ENCODE measurements at regions not wholly inside any gene's neighbourhood (a gene's known extent, or its start where the extent isn't known, plus 50 kb on each side); places are given as distances from the start of the nearest gene placed in this dataset.

- Histone ChIP-seq H3K27ac (no peak overlapping the region), H3K27me3 (no peaks in the 10 kb centered on the region), H3K9me3 (no peaks in the 10 kb centered on the region), H3K4me1 (peaks cover 0 to 12% (median 4%) of the 10 kb centered on the region in 4 donors), H3K4me3 (no peak overlapping the region), H3K36me3 (no peaks in the 10 kb centered on the region)
- in situ Hi-C loops (cut with MboI; ENCODE audit: low pct_ligation_motif_present in 1 of 4, low pct_unique_long_range_greater_than_20kb in 1 of 4, low sequenced_read_pairs in 3 of 4): no loop called here
- WGBS, 2 donors (ENCODE audit: low coverage in 1 of 2): 50 to 80% methylated on average over 1 of the region's 1 CpG
- intact Hi-C loops (cut with DNase I; ENCODE audit: low total_unique reads): no loop called here
- TF ChIP-seq EP300 (IDR thresholded peaks at IDR 0.05; ENCODE audit: low read depth): no peak
- TF ChIP-seq CTCF (IDR thresholded peaks at IDR 0.05): no peak
- no peak for TF ChIP-seq POLR2AphosphoS5 (IDR thresholded peaks at IDR 0.05)
- no peak for DNase-seq
Observed at GRCh38 chr11:27287205-27287604, 75.8 kb downstream of the CCDC34 start.

- H3K9me3 ChIP-seq: no peaks in the 10 kb centered on the region
- in situ Hi-C loops (cut with MboI; ENCODE audit: low pct_ligation_motif_present in 1 of 4, low pct_unique_long_range_greater_than_20kb in 1 of 4, low sequenced_read_pairs in 3 of 4) (no loop called here), intact Hi-C loops (cut with DNase I; ENCODE audit: low total_unique reads) (no loop called here)
- WGBS, 2 donors (ENCODE audit: low coverage in 1 of 2): 57 to 67% methylated on average over 1 to 3 of the region's 3 CpGs
- H3K4me1 ChIP-seq: peaks cover 0 to 4% (median 1%) of the 10 kb centered on the region in 4 donors
- no peak for DNase-seq
- no peaks in the 10 kb centered on the region for H3K27me3 ChIP-seq
- no peak overlapping the region for H3K27ac ChIP-seq
- TF ChIP-seq POLR2AphosphoS5 (IDR thresholded peaks at IDR 0.05) (no peak), EP300 (IDR thresholded peaks at IDR 0.05; ENCODE audit: low read depth) (no peak), POLR2A (IDR thresholded peaks at IDR 0.05) (no peak), CTCF (IDR thresholded peaks at IDR 0.05) (no peak)
- no peaks in the 10 kb centered on the region for H3K36me3 ChIP-seq
- no peak overlapping the region for H3K4me3 ChIP-seq
Observed at GRCh38 chr11:27285761-27286160, 77.3 kb downstream of the CCDC34 start.

DNA sequence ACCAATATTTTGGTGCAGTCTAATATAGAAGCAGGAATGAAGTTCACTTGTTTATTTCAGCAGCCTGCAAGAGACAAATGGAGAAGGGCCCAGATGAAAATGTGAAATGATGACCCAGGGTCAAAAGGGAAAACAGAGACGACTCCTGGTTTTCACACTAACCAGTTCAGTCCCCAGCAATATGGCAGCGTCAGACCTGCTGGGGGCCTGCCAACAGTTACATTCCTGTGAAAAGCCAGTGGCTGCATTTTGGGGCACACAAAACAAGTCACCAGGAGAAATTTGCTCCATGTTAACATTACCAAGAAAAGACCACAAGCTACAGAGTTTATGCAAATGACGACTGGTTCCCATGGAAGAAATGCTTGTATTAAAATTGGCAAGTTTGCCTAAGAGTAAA lies 80.2 kb downstream of the CCDC34 start:
- WGBS, 2 donors (ENCODE audit: low coverage in 1 of 2): 67 to 86% methylated on average over 3 of the region's 3 CpGs
- in situ Hi-C loops (cut with MboI; ENCODE audit: low pct_ligation_motif_present in 1 of 4, low pct_unique_long_range_greater_than_20kb in 1 of 4, low sequenced_read_pairs in 3 of 4) (no loop called here), intact Hi-C loops (cut with DNase I; ENCODE audit: low total_unique reads) (no loop called here)
- H3K9me3 ChIP-seq: no peaks in the 10 kb centered on the region
- no peak for DNase-seq
- no peaks in the 10 kb centered on the region for H3K36me3 ChIP-seq
- no peak for TF ChIP-seq EP300 (IDR thresholded peaks at IDR 0.05; ENCODE audit: low read depth)
- TF ChIP-seq CTCF (IDR thresholded peaks at IDR 0.05): no peak
- no peak for TF ChIP-seq POLR2AphosphoS5 (IDR thresholded peaks at IDR 0.05)
- TF ChIP-seq POLR2A (IDR thresholded peaks at IDR 0.05): no peak
- peaks cover 0 to 4% (median 0%) of the 10 kb centered on the region in 4 donors for H3K4me1 ChIP-seq
- no peaks in the 10 kb centered on the region for H3K27me3 ChIP-seq
- H3K27ac ChIP-seq: no peak overlapping the region
- no peak overlapping the region for H3K4me3 ChIP-seq

- 40 to 54% methylated on average over 6 to 9 of the region's 9 CpGs for WGBS, 2 donors (ENCODE audit: low coverage in 1 of 2)
- intact Hi-C loops (cut with DNase I; ENCODE audit: low total_unique reads): no loop called here
- no peaks in the 10 kb centered on the region for H3K27me3 ChIP-seq
- TF ChIP-seq POLR2A (IDR thresholded peaks at IDR 0.05): no peak
- no peak for TF ChIP-seq EP300 (IDR thresholded peaks at IDR 0.05; ENCODE audit: low read depth)
- no peak for TF ChIP-seq CTCF (IDR thresholded peaks at IDR 0.05)
- no peak for TF ChIP-seq POLR2AphosphoS5 (IDR thresholded peaks at IDR 0.05)
- no peaks in the 10 kb centered on the region for H3K36me3 ChIP-seq
- peaks cover 0 to 4% (median 0%) of the 10 kb centered on the region in 4 donors for H3K4me1 ChIP-seq
- in situ Hi-C loops (cut with MboI; ENCODE audit: low pct_ligation_motif_present in 1 of 4, low pct_unique_long_range_greater_than_20kb in 1 of 4, low sequenced_read_pairs in 3 of 4): no loop called here
- DNase-seq: no peak
- H3K4me3 ChIP-seq: no peak overlapping the region
- no peak overlapping the region for H3K27ac ChIP-seq
- no peaks in the 10 kb centered on the region for H3K9me3 ChIP-seq
Observed at GRCh38 chr11:27281740-27282590, 81.0 kb downstream of the CCDC34 start.

All from transverse colon (tissue), 4 donors.